ENCODE measurements at regions not wholly inside any gene's neighbourhood (a gene's known extent, or its start where the extent isn't known, plus 50 kb on each side); places are given as distances from the start of the nearest gene placed in this dataset.
"Not testable (repeated sequence)": the region's sequence is repeated elsewhere in the genome, so short reads cannot be mapped to it uniquely, and the experiment has no call there.

- no peak for TF ChIP-seq NFE2L2 (IDR thresholded peaks at IDR 0.05; ENCODE audit: low read depth, low read length)
- no peak for TF ChIP-seq RFX5 (IDR thresholded peaks at IDR 0.05; ENCODE audit: low read depth, low read length)
- TF ChIP-seq MAZ (IDR thresholded peaks at IDR 0.05; ENCODE audit: borderline replicate concordance, low read depth, low read length), result no peak
- TF ChIP-seq RCOR1 (IDR thresholded peaks at IDR 0.05; ENCODE audit: insufficient replicate concordance, low read length), result no peak
These were observed 177.5 kb upstream of the E2F8 start (continued) for GRCh38 chr11:19418221-19418620.

DNA sequence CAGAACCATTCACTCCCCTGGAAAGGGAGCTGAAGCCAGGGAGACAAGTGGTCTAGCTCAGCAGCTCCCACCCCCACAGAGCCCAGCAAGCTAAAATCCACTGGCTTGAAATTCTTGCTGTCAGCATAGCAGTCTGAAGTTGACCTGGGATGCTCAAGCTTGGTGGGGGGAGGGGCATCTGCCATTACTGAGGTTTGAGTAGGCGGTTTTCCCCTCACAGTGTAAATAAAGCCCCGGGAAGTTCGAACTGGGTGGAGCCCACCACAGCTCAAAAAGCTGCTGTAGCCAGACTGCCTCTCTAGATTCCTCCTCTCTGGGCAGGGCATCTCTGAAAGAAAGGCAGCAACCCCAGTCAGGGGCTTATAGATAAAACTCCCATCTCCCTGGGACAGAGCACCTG is 171.3 kb upstream of the E2F8 start:
- H2AK9ac ChIP-seq (replicated peaks; ENCODE audit: low read depth, low read length, poor library complexity); H4K91ac ChIP-seq (ENCODE audit: insufficient read depth, low read depth, low read length); H4K5ac ChIP-seq (ENCODE audit: low read depth, low read length); DNase-seq; dilution Hi-C loops (cut with HindIII; ENCODE audit: low sequenced_read_pairs, unreplicated experiment); H2BK120ac ChIP-seq (ENCODE audit: low read depth, low read length); BruUV-seq (replicated peaks); H3K4me3 ChIP-seq (ENCODE audit: insufficient read depth, low read depth, low read length); H3K18ac ChIP-seq (ENCODE audit: low read depth, low read length); H3K4ac ChIP-seq (ENCODE audit: low read depth, low read length); H3K9me1 ChIP-seq (ENCODE audit: insufficient read depth, low read length); H3K27me3 ChIP-seq (ENCODE audit: control insufficient read depth, insufficient read depth, low read length); H3K9me3 ChIP-seq (ENCODE audit: control insufficient read depth, insufficient read depth, low read length); POLR2A ChIA-PET (ENCODE audit: unreplicated experiment); H3K56ac ChIP-seq (ENCODE audit: extremely low read depth, insufficient read depth, low read length); H2AFZ ChIP-seq (replicated peaks; ENCODE audit: low read length, poor library complexity); H3K36me3 ChIP-seq (ENCODE audit: control insufficient read depth, insufficient read depth, low read length); H3K27ac ChIP-seq (ENCODE audit: insufficient read depth, low read length); H2BK20ac ChIP-seq (ENCODE audit: low read depth, low read length); H3K14ac ChIP-seq (replicated peaks; ENCODE audit: low read depth, low read length); H3K4me1 ChIP-seq (ENCODE audit: control insufficient read depth, insufficient read depth, low read length); H2BK15ac ChIP-seq (ENCODE audit: low read depth, low read length); intact Hi-C loops (cut with micrococcal nuclease); H2AK5ac ChIP-seq (ENCODE audit: low read depth, low read length); H4K8ac ChIP-seq (ENCODE audit: low read depth in 2 of 2, low read length in 2 of 2); H3K9ac ChIP-seq (ENCODE audit: low read depth, low read length); H3K4me2 ChIP-seq (ENCODE audit: low read depth, low read length); H2BK5ac ChIP-seq (ENCODE audit: low read depth, low read length, poor library complexity, severe bottlenecking); H3K23ac ChIP-seq (ENCODE audit: low read depth, low read length); CTCF ChIA-PET; H4K20me1 ChIP-seq (ENCODE audit: insufficient read depth, low read length); H3K79me1 ChIP-seq (ENCODE audit: low read depth in 1 of 2, low read length in 2 of 2); in situ Hi-C loops (cut with MboI; ENCODE audit: low sequenced_read_pairs): not testable (repeated sequence)
- peak; percentile 44; the same call in 1 of the 2 replicates for ATAC-seq (ENCODE audit: low read depth)
- WGBS, 2 experiments (ENCODE audit: extremely low coverage in 2 of 2, insufficient read length in 1 of 2), result no CpG with 5 or more reads among the region's 3 CpGs
